ENCODE measurements at regions not wholly inside any gene's neighbourhood (a gene's known extent, or its start where the extent isn't known, plus 50 kb on each side); places are given as distances from the start of the nearest gene placed in this dataset.
"Not testable (repeated sequence)": the region's sequence is repeated elsewhere in the genome, so short reads cannot be mapped to it uniquely, and the experiment has no call there.

GRCh38 chrX:30008031-30008430, 207.3 kb upstream of the MAGEB2 start:
- DNase-seq: no peak

GRCh38 chrX:30010471-30010870, 204.9 kb upstream of the MAGEB2 start:
- DNase-seq: no peak

- DNase-seq: no peak
These were observed 199.9 kb upstream of the MAGEB2 start for GRCh38 chrX:30015440-30015839.

- DNase-seq: no peak
These were observed 187.7 kb upstream of the MAGEB2 start for GRCh38 chrX:30027636-30028035.

- DNase-seq: not testable (repeated sequence)
These were observed 179.0 kb upstream of the MAGEB2 start for GRCh38 chrX:30036406-30036805.

- no peak for DNase-seq
These were observed 175.6 kb upstream of the MAGEB2 start for GRCh38 chrX:30039768-30040167.

GRCh38 chrX:30060718-30061117, 154.6 kb upstream of the MAGEB2 start:
- DNase-seq: no peak

- DNase-seq: no peak
These were observed 150.1 kb upstream of the MAGEB2 start for GRCh38 chrX:30065226-30065625.

- no peak for DNase-seq
These were observed 147.7 kb upstream of the MAGEB2 start for GRCh38 chrX:30067677-30068076.

- no peak for DNase-seq
These were observed 129.8 kb upstream of the MAGEB2 start for GRCh38 chrX:30085571-30085970.

- DNase-seq: no peak
These were observed 103.9 kb upstream of the MAGEB2 start for GRCh38 chrX:30111431-30111830.

GRCh38 chrX:30141966-30142365, 73.4 kb upstream of the MAGEB2 start:
- peak; percentile 26 to 50 (median 44) for DNase-seq

- no peak for DNase-seq
These were observed 71.1 kb upstream of the MAGEB2 start for GRCh38 chrX:30144221-30144620.

GRCh38 chrX:30144971-30145731, 70.2 kb upstream of the MAGEB2 start:
- no peak for DNase-seq

- no peak for DNase-seq
These were observed 67.2 kb upstream of the MAGEB2 start for GRCh38 chrX:30147996-30148643.

GRCh38 chrX:30149206-30149605, 66.2 kb upstream of the MAGEB2 start:
- not testable (repeated sequence) for DNase-seq

GRCh38 chrX:30150196-30150895, 65.0 kb upstream of the MAGEB2 start:
- no peak for DNase-seq

GRCh38 chrX:30151964-30152363, 63.4 kb upstream of the MAGEB2 start:
- no peak for DNase-seq

GRCh38 chrX:30153175-30153880, 62.0 kb upstream of the MAGEB2 start:
- no peak for DNase-seq

- no peak for DNase-seq
These were observed 61.5 kb upstream of the MAGEB2 start for GRCh38 chrX:30153881-30154260.

GRCh38 chrX:30156009-30156408, 59.4 kb upstream of the MAGEB2 start:
- no peak for DNase-seq

GRCh38 chrX:30156880-30157560, 58.3 kb upstream of the MAGEB2 start:
- DNase-seq: no peak

- peak in 2 of 3 donors; percentile 7 to 30 for DNase-seq
These were observed 54.3 kb upstream of the MAGEB2 start for GRCh38 chrX:30161043-30161442.

Data from suppressor macrophage treated with lipopolysaccharide for 1 hour (primary cell).